ENCODE measurements at regions not wholly inside any gene's neighbourhood (a gene's known extent, or its start where the extent isn't known, plus 50 kb on each side); places are given as distances from the start of the nearest gene placed in this dataset.

DNA sequence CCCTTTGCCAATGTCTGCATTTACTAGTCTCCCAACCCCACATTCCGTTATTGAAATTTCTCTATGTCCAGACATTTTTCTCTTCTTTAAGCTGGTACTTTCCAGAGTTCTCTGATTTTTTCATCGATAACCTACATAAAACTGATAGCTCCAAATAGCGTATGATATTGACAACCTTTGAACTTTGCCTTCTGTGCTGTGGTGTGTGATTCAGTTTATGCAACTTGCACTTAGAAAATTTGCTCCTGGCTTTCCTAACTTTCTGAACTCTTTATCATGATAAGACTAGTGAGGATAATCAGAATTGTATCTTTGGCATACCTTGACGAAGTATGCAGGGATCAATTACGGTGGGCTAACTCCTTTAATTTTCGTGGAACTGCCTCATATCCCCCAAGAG, 1261.3 kb downstream of the SI start:
- TF ChIP-seq, protein P1, sequence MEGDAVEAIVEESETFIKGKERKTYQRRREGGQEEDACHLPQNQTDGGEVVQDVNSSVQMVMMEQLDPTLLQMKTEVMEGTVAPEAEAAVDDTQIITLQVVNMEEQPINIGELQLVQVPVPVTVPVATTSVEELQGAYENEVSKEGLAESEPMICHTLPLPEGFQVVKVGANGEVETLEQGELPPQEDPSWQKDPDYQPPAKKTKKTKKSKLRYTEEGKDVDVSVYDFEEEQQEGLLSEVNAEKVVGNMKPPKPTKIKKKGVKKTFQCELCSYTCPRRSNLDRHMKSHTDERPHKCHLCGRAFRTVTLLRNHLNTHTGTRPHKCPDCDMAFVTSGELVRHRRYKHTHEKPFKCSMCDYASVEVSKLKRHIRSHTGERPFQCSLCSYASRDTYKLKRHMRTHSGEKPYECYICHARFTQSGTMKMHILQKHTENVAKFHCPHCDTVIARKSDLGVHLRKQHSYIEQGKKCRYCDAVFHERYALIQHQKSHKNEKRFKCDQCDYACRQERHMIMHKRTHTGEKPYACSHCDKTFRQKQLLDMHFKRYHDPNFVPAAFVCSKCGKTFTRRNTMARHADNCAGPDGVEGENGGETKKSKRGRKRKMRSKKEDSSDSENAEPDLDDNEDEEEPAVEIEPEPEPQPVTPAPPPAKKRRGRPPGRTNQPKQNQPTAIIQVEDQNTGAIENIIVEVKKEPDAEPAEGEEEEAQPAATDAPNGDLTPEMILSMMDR (IDR thresholded peaks at IDR 0.05), result no peak
- TF ChIP-seq ZFX (IDR thresholded peaks at IDR 0.05; ENCODE audit: borderline replicate concordance), result no peak
